ENCODE measurements at regions not wholly inside any gene's neighbourhood (a gene's known extent, or its start where the extent isn't known, plus 50 kb on each side); places are given as distances from the start of the nearest gene placed in this dataset.

GRCh38 chr9:88923092-88923491 is 68.2 kb upstream of the S1PR3 start:
- DNase-seq (ENCODE audit: low read depth in 3 of 3), result no peak

GRCh38 chr9:88923653-88924288 is 67.5 kb upstream of the S1PR3 start:
- DNase-seq (ENCODE audit: low read depth in 3 of 3), result no peak

GRCh38 chr9:88925481-88925880 is 65.8 kb upstream of the S1PR3 start:
- DNase-seq (ENCODE audit: low read depth in 3 of 3), result no peak

GRCh38 chr9:88926781-88927505 is 64.3 kb upstream of the S1PR3 start:
- DNase-seq (ENCODE audit: low read depth in 3 of 3), result no peak

DNA sequence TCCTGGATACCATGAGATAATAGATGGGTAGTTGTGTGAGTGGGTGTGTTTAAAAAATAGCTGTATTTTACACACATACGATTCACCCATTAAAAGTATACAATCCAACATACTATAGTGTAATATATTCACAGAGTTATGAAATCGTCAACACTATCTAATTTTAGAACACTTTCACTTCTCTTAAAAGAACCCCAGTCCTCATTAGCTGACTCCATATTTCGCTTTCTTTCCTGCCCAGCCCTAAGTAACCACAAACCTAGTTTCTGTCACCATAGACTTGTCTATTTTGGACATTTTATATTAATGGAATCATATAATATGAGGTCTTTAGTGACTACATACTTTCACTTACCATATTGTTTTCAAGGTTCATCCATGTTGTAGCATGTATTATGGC is 63.8 kb upstream of the S1PR3 start:
- no peak for DNase-seq (ENCODE audit: low read depth in 3 of 3)

DNA sequence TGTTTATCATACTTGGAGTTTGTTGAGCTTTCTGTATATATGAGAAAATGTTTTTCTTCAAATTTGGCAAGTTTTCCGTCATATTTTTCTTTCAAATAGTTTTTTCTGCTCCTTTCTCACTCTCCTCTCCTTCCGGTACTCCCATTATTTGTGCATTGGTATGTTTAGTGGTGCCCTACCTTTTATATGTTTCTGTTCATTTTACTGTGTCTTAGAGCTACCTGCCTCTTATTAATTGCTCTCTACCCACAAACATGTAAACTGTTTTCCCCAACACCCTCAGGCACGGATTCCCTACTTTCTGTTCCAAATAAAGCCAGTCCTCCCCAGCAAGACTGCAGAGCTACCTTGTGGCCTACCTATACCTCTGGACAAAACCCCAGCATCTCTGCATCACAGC is 60.6 kb upstream of the S1PR3 start:
- DNase-seq (ENCODE audit: low read depth in 3 of 3), result no peak

DNA sequence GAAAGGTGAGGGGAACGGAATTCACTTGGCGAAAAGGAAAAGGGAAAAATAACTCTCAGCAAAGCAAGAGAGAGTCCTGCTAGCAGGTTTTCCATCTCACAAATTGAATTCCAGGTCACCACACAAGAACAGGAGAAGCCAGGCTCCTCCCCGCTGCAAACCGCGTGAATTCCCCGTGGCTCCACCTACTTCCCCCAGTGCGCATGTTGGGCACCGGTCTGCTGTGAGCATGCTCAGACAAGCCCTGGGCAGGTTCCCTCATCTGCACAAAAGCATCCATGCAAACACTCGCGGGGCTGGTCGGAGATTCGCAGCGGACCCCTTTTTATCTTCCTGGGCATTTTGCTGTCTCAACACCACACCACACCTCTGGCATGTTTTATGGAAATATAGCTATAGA is 58.5 kb upstream of the S1PR3 start:
- no peak for DNase-seq (ENCODE audit: low read depth in 3 of 3)

DNA sequence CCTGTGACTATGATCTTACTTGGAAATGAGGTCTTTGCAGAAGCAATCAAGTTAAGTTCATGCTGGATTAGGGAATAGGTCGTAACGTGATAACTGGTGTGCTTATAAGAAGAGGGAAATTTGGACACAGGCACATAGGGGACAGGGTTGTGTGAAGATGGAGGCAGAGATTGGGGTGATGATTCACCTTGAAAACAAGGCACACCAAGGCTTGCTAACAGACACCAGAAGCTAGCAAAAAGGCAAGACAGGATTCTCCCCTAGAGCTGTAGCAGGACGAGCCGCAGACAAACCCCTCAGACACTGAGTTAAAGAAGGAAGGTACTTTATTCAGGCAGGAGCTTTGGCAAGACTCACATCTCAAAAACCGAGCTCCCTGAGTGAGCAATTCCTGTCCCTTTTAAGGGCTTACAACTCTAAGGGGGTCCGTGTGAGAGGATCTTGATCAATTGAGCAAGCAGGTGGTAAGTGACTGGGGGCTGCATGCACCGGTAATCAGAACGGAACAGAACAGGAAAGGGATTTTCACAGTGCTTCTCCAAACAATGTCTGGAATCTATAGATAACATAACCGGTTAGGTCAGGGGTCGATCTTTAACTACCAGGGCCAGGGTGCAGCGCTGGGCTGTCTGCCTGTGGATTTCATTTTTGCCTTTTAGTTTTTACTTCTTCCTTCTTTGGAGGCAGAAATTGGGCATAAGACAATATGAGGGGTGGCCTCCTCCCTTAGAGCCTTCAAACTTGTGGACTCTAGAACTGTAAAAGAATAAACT is 57.5 kb upstream of the S1PR3 start:
- no peak for DNase-seq (ENCODE audit: low read depth in 3 of 3)

DNA sequence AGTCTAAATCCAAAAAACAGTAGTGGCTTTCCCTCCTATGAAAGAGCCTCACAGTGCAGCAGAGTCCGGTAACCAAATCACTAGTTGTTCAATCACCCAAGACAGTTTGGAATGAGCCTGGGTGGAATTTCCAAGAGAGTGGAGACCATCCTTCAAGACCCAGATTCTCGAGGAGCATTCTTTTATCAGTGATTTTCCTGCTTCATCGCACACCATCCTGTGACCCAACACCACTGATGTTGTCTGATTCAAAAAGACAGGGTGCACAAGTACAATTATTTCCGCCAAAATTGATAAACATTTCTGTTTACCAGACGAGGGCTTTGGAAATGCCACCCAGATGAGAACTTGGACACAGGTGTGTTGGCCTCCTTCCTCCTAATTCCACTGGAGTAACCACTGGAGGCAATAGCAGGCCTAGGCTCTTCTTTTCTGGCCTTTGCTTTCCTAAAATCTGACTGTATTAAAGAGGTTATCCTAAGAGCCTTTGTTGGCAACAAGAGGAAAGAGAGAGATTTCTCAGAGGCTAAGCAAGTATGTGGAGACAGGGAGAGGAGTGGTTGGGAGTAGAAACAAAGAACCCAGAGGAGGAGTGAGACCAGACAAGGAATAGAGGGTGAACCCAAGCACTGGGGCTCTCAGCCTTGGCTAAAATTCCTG is 56.3 kb upstream of the S1PR3 start:
- DNase-seq (ENCODE audit: low read depth in 3 of 3), result no peak

GRCh38 chr9:88936132-88936531 is 55.1 kb upstream of the S1PR3 start:
- no peak for DNase-seq (ENCODE audit: low read depth in 3 of 3)

- DNase-seq (ENCODE audit: low read depth in 3 of 3), result no peak
Observed at GRCh38 chr9:88936668-88937067, 54.6 kb upstream of the S1PR3 start.

- no peak for DNase-seq (ENCODE audit: low read depth in 3 of 3)
Observed at GRCh38 chr9:88937248-88937647, 54.0 kb upstream of the S1PR3 start.

DNA sequence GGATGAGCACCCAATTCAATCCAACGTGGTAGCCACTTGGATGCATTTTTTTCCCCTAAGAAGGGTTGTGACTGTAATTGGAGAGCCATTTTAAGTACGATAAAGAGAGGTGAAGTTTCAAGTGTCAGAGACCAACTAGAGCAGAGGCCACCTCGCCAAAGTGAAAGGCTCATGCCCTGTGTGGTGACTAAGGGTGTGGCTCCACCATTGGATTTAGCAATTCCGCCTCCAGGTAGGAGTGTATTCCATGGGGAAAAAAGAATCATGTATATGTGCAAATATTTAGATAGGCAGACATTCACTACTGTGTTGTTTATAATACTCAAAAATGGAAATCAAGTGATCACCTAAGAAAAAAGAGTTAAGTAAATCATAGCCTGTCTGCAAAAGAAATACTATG is 53.1 kb upstream of the S1PR3 start:
- DNase-seq (ENCODE audit: low read depth in 3 of 3), result no peak

Measured in stimulated activated CD4-positive, alpha-beta T cell treated with anti-CD3 and anti-CD28 coated beads, TNF-alpha, amount 100 ng/mL, for 24 hours (primary cell).